NCI-H146 treated with DMSO at 0.1 percent for 48 hours (cell line): ENCODE measurements at regions not wholly inside any gene's neighbourhood (a gene's known extent, or its start where the extent isn't known, plus 50 kb on each side); places are given as distances from the start of the nearest gene placed in this dataset.

Source experiments
- DNase-seq: peaks from one replicate; lab custom pipeline; 2025; ENCODE audit not compliant: unreplicated experiment; lab: John Stamatoyannopoulos, UW

DNA sequence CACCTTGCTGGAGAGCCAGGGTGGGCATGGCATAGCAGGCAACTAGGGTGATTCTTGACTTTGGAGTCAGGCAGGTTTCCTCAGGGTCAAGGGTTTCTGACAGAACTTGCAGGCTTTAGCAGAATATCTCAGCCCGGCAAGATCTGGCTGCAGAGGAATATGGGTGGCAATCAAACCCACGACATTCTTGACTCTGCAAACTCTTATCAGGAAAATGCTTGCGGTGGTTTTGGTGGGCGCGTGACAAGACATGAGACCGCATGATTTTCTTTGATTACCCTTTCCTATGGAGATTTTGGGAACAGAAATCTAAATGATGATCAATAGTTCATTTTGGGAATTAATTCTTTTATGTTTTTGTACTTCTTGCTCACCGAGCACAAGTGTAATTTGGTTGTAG, 449.5 kb downstream of the VRK1 start:
- no peak for DNase-seq

DNA sequence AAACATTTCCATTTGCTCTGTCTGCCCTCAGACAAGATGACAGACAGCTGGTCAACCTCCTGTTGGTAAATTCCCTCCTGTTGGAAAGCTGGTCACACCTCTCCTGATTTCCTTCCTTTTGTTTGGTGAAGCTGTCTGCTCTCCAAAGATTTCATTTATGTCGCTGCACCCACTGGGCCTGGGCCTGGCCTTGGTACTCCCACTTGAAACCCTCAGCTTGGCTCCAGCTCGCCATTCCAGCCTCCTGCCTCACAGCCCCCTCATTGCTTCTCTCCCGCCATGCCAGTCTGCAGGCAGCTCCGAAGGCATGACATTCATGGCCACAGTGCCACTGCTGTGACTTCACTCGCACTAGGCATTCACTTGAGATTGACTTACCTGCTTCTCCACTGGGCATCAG, 451.8 kb downstream of the VRK1 start:
- no peak for DNase-seq

DNA sequence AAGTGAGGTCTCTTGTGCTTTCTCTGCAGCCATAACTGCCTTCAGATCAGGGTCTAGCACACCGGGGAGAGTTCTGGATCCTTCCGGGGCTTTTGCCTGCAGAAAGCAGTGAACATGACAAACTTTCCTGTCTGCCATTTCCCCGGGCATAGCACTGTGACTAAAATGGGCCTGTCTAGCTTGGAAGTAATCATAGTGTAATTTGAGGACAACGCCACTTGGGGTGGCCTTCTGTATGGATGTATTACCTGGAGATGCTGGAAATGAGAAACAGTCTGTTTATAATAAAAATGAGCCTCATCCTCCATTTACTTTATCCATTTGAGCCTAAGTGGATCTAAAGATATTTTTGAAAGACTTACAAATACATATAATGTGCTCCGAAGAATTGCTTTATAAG, 453.7 kb downstream of the VRK1 start:
- DNase-seq: no peak

GRCh38 chr14:97251491-97252155, 454.4 kb downstream of the VRK1 start:
- no peak for DNase-seq

DNA sequence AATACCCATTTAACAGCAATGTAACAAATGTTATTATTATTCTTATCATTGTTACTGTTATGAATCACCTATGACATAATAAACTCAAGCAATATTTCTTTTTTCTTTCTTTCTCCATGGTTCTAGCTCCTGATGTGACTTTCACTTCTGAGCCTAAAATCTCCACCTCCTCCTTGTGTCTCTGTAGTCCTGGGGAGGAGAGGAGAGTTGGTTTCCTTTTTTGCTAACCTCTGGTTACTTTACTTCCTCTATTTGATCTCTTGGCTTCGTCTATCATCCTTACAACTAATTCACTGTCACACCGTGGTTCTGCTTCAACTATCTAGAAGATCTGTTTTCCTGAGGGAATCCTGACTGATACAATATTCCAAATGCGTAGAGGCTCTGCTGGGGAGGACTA, 456.6 kb downstream of the VRK1 start:
- DNase-seq: no peak

DNA sequence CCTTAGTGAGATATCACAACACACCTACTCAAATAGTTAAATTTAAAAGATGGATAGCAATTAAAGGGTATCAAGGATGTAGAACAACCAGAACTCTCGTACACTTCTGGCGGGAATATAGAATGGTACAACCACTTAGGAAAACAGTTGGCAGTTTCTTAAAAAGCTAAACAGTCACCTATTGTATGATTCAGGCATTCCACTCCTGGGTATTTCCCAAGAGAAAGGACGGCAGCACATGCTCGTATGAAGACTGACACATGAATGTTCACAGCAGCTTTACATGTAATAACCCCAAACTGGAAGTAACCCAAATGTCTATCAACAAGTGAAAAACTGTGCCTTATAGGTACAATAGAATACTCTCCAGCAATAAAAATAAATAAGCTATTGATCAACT, 465.2 kb downstream of the VRK1 start:
- DNase-seq: no peak

DNA sequence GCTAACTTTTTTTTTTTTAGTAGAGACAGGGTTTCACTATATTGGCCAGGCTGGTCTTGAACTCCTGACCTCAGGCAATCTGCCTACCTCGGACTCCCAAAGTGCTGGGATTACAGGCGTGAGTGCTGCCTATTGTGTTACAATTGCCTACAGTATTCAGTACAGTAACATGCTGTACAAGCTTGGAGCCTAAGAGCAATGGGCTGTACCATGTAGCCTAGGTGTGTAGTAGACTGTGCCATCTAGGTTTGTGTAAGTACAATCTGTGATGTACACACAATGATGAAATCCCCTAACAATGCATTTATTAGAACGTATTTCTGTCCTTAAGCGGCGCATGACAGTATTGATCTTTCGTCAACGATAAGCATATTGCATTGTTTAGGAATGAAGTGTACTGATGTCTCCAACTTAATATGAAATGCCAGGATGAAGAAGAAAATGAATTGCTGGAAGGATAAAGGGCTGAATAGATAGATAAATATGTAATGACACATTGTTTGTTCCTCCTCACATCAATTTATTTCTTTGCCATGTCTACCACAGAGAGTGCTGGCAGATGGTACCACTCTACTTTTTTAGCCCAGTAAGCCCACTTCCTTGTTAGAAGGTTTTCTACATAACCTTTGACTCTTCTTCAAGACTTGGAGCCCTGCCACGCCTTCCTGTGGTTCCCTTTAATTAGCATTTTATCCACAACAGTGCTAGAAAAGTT, 467.5 kb downstream of the VRK1 start:
- DNase-seq: no peak

- DNase-seq: no peak
Measured at GRCh38 chr14:97266653-97267052, 469.5 kb downstream of the VRK1 start.

- DNase-seq: no peak
Measured at GRCh38 chr14:97267509-97267908, 470.3 kb downstream of the VRK1 start.

DNA sequence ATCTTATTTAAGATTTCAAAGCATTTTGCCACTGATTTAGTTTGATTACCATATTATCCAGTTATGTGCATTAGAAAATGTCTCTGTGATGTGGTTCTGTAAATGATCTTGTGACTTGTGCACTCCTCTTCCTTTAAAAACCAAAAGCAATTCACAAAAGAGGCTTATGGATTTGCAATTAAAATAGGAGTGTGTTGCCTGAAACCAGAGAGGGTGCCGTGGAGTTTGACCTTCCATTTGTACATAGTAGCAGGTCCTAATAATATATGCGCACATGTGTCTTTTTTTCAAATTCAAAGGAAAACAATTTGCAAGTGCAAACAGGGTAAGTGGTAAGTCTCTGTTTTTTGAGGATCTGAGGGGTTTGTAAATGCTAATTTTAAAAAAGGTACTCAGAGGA, 470.9 kb downstream of the VRK1 start:
- no peak for DNase-seq

- DNase-seq: no peak
Measured at GRCh38 chr14:97270308-97270707, 473.1 kb downstream of the VRK1 start.

DNA sequence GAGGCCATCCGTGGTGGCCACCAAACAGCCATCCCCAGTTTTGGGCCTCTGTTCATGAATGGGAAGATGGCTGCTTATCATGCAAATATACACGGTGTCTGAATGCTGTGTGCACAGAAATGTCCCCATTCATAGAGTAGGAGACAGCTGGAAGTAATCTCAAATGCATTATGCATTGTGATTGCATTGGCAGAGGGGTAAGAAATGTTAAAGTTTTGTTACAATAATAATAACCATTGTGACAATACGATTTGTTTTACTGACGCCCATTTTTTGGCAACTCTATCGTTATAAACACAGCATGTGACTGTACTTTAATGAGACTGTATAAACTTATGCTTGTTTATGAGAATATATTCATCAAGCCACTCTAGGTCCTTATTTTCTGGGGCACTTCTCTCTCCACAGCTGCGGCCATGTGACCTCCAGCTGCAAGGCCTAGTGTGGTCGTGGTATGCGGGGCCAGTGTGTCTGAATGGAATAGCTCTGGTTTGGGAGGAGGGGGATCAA, 474.3 kb downstream of the VRK1 start:
- DNase-seq: no peak

DNA sequence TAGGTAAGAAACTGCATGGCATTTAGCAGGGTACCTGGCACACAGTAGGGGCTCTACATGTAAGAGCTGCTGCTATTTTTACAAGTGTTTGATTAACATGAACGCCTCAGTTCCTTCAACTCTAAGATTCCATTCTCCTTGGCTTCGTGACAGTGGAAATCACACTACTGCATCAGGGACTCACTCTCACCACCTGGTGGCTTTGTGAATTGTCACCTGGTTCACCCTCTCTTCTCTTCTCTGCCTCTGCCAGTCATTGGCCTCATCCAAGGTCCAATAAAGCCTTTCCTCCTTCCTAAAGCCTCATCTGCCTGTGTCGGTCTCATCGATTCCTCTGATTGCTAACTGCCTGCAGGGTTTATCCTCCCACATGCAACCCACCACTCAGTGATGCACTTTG, 476.4 kb downstream of the VRK1 start:
- DNase-seq: no peak

DNA sequence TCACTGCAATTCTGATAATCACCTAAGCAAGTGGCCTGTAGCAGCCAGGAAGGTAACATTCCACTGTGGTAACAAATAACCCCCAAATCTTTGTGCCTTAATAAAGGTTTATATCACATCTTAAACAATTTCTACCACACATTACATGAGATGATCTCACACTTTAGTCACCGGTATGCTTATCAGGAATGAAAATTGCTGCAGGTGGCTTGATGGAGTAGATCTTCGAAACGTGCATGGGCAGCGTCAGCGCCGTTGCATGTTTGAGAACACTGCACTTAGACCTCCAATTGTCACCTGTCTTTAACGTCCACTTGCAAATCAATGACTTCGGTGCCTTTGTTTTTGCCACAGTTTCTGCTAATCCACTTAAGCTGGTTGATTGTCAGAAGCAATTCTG, 477.4 kb downstream of the VRK1 start:
- DNase-seq: no peak

DNA sequence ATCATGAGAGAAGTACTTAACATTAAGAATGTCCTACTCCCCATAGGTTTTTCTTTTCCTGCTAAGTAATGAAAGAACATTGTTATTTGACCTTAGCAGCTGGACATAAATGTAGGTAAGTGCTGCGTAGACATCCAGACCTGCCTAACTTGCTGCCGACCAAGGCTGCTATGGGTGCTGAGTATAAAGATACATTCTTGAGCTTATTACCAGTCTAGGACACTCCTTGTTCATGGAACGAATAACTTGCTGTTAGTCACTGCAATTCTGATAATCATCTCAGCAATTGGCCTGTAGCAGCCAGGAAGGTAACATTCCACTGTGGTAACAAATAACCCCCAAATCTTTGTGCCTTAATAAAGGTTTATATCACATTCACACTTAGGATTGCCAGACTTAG, 478.1 kb downstream of the VRK1 start:
- DNase-seq: no peak

DNA sequence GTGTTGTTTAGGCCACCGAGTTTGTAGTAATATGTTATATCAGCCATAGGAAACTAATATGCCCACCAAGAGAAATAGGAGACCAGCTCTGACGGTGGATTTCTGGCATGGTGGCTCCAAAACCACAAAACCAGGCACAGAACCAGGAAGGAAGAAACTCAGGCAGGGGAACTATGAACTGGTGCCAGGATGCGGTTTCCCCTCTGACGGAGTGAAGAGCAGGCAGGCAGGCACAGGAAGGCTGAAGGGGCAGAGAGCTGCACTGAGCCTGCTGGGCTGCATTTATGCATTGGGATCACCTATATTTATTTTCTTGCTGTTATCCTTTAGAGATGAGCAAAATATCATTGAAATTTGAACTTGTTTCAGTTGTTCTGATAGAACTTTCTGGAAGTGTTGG, 479.4 kb downstream of the VRK1 start:
- no peak for DNase-seq

DNA sequence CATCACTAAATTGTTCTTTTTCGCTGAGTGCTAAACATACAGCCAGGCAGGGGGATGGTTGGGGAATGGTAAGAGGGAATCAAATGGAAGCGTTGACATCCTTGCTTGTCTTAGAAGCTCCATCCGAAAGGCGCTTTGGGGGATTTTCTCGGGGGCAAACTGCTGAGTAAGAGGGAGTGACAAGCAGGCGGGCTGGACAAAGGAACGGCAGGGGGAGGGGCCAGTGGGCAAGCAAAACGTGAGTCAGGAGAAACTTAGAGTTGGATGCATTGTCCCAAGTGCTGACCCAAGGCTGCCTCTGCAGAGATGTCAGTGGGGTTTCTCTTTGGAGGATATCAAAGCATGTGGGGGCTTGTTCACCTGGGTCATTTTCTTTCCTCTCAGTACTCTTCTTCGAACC, 480.5 kb downstream of the VRK1 start:
- no peak for DNase-seq

- no peak for DNase-seq
Measured at GRCh38 chr14:97280526-97280925, 483.3 kb downstream of the VRK1 start.

- DNase-seq: no peak
Measured at GRCh38 chr14:97281741-97282140, 484.6 kb downstream of the VRK1 start.

GRCh38 chr14:97282210-97283004, 485.2 kb downstream of the VRK1 start:
- no peak for DNase-seq

GRCh38 chr14:97283005-97283403, 485.8 kb downstream of the VRK1 start:
- no peak for DNase-seq

- no peak for DNase-seq
Measured at GRCh38 chr14:97283426-97283825, 486.2 kb downstream of the VRK1 start.
